ENCODE measurements at regions not wholly inside any gene's neighbourhood (a gene's known extent, or its start where the extent isn't known, plus 50 kb on each side); places are given as distances from the start of the nearest gene placed in this dataset.

- TF ChIP-seq, protein P1, sequence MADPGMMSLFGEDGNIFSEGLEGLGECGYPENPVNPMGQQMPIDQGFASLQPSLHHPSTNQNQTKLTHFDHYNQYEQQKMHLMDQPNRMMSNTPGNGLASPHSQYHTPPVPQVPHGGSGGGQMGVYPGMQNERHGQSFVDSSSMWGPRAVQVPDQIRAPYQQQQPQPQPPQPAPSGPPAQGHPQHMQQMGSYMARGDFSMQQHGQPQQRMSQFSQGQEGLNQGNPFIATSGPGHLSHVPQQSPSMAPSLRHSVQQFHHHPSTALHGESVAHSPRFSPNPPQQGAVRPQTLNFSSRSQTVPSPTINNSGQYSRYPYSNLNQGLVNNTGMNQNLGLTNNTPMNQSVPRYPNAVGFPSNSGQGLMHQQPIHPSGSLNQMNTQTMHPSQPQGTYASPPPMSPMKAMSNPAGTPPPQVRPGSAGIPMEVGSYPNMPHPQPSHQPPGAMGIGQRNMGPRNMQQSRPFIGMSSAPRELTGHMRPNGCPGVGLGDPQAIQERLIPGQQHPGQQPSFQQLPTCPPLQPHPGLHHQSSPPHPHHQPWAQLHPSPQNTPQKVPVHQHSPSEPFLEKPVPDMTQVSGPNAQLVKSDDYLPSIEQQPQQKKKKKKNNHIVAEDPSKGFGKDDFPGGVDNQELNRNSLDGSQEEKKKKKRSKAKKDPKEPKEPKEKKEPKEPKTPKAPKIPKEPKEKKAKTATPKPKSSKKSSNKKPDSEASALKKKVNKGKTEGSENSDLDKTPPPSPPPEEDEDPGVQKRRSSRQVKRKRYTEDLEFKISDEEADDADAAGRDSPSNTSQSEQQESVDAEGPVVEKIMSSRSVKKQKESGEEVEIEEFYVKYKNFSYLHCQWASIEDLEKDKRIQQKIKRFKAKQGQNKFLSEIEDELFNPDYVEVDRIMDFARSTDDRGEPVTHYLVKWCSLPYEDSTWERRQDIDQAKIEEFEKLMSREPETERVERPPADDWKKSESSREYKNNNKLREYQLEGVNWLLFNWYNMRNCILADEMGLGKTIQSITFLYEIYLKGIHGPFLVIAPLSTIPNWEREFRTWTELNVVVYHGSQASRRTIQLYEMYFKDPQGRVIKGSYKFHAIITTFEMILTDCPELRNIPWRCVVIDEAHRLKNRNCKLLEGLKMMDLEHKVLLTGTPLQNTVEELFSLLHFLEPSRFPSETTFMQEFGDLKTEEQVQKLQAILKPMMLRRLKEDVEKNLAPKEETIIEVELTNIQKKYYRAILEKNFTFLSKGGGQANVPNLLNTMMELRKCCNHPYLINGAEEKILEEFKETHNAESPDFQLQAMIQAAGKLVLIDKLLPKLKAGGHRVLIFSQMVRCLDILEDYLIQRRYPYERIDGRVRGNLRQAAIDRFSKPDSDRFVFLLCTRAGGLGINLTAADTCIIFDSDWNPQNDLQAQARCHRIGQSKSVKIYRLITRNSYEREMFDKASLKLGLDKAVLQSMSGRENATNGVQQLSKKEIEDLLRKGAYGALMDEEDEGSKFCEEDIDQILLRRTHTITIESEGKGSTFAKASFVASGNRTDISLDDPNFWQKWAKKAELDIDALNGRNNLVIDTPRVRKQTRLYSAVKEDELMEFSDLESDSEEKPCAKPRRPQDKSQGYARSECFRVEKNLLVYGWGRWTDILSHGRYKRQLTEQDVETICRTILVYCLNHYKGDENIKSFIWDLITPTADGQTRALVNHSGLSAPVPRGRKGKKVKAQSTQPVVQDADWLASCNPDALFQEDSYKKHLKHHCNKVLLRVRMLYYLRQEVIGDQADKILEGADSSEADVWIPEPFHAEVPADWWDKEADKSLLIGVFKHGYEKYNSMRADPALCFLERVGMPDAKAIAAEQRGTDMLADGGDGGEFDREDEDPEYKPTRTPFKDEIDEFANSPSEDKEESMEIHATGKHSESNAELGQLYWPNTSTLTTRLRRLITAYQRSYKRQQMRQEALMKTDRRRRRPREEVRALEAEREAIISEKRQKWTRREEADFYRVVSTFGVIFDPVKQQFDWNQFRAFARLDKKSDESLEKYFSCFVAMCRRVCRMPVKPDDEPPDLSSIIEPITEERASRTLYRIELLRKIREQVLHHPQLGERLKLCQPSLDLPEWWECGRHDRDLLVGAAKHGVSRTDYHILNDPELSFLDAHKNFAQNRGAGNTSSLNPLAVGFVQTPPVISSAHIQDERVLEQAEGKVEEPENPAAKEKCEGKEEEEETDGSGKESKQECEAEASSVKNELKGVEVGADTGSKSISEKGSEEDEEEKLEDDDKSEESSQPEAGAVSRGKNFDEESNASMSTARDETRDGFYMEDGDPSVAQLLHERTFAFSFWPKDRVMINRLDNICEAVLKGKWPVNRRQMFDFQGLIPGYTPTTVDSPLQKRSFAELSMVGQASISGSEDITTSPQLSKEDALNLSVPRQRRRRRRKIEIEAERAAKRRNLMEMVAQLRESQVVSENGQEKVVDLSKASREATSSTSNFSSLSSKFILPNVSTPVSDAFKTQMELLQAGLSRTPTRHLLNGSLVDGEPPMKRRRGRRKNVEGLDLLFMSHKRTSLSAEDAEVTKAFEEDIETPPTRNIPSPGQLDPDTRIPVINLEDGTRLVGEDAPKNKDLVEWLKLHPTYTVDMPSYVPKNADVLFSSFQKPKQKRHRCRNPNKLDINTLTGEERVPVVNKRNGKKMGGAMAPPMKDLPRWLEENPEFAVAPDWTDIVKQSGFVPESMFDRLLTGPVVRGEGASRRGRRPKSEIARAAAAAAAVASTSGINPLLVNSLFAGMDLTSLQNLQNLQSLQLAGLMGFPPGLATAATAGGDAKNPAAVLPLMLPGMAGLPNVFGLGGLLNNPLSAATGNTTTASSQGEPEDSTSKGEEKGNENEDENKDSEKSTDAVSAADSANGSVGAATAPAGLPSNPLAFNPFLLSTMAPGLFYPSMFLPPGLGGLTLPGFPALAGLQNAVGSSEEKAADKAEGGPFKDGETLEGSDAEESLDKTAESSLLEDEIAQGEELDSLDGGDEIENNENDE (IDR thresholded peaks at IDR 0.05; ENCODE audit: insufficient replicate concordance, low read length) = no peak
- TF ChIP-seq HDAC2 (IDR thresholded peaks at IDR 0.05; ENCODE audit: borderline replicate concordance in 1 of 2, low read depth in 2 of 2, low read length in 2 of 2) = no peak
- TF ChIP-seq JUND (IDR thresholded peaks at IDR 0.05; ENCODE audit: low read length) = peak; percentile 75
- 0 out of 3 replicates have a peak, but pooled peaks of 1 of the 2 experiments have one; percentile 22 for TF ChIP-seq POLR2A (IDR thresholded peaks at IDR 0.05; ENCODE audit: control extremely low read depth in 1 of 2, low read depth in 2 of 2, low read length in 2 of 2)
- TF ChIP-seq SAP30 (IDR thresholded peaks at IDR 0.05; ENCODE audit: insufficient read depth, insufficient replicate concordance, low read length) = no peak
- no peak for TF ChIP-seq CBX5 (IDR thresholded peaks at IDR 0.05; ENCODE audit: low read depth, low read length)
- no peak for TF ChIP-seq SP4 (IDR thresholded peaks at IDR 0.05; ENCODE audit: low read length)
- TF ChIP-seq EGR1 (IDR thresholded peaks at IDR 0.05; ENCODE audit: borderline replicate concordance, low read depth, low read length) = no peak
- no peak for TF ChIP-seq EP300 (IDR thresholded peaks at IDR 0.05; ENCODE audit: borderline replicate concordance in 1 of 2, low read depth in 2 of 2, low read length in 2 of 2)
- TF ChIP-seq JUN (IDR thresholded peaks at IDR 0.05; ENCODE audit: low read depth, low read length) = peak; percentile 78
Observed at GRCh38 chr20:60727425-60727824, 524.6 kb upstream of the CDH4 start (continued).

Measured in H1 (cell line).